Natural killer cell (primary cell): ENCODE measurements at regions not wholly inside any gene's neighbourhood (a gene's known extent, or its start where the extent isn't known, plus 50 kb on each side); places are given as distances from the start of the nearest gene placed in this dataset.

Source experiments
- ATAC-seq, 3 donors: fragments of 150-1000 bp in 2 of 3; fragments of 200-7000 bp in 1 of 3; cut with Tn5 transposase; 1 replicate in 1 of 3; 2 replicates in 2 of 3; pipeline ENCODE4 v1.10.0; 2021; ENCODE audit warnings: mild to moderate bottlenecking in 2 of 3, moderate library complexity in 2 of 3
- DNase-seq, 2 donors: peaks; one replicate each; pipeline versions ENCODE4 v3.0.0 to v3.0.0-alpha.2; 2013 to 2021; ENCODE audit warnings: mixed read lengths in 1 of 2
- H3K27ac ChIP-seq: one replicate; pipeline ENCODE4 v1.5.1; 2013; ENCODE audit warnings: mild to moderate bottlenecking, low read length
- H3K27me3 ChIP-seq: one replicate; pipeline ENCODE4 v1.6.1; 2013; ENCODE audit warnings: low read length; ENCODE audit not compliant: control insufficient read depth, insufficient read depth
- H3K36me3 ChIP-seq: one replicate; pipeline ENCODE4 v1.6.1; 2013; ENCODE audit warnings: low read length; ENCODE audit not compliant: control insufficient read depth, insufficient read depth
- H3K4me1 ChIP-seq: one replicate; pipeline ENCODE4 v1.6.1; 2013; ENCODE audit warnings: low read length; ENCODE audit not compliant: control insufficient read depth, insufficient read depth
- H3K4me3 ChIP-seq: one replicate; pipeline ENCODE4 v1.5.1; 2013; ENCODE audit warnings: low read length
- H3K9me3 ChIP-seq: one replicate; pipeline ENCODE4 v1.6.1; 2013; ENCODE audit warnings: low read length; ENCODE audit not compliant: control insufficient read depth, insufficient read depth
- H3K27ac Mint-ChIP-seq, 2 donors: one replicate each; pipeline ENCODE4 v1.8.0; 2022; ENCODE audit warnings: mild to moderate bottlenecking in 2 of 2, mixed read lengths in 2 of 2, moderate library complexity in 1 of 2
- H3K27me3 Mint-ChIP-seq, 2 donors: one replicate each; pipeline ENCODE4 v1.8.0; 2022; ENCODE audit warnings: low read depth in 2 of 2, mixed read lengths in 2 of 2
- H3K36me3 Mint-ChIP-seq: one replicate; pipeline ENCODE4 v1.8.0; 2022; ENCODE audit warnings: mixed read lengths
- H3K4me1 Mint-ChIP-seq, 2 donors: one replicate each; pipeline ENCODE4 v1.8.0; 2022; ENCODE audit warnings: mixed read lengths in 2 of 2
- H3K4me3 Mint-ChIP-seq: one replicate; pipeline ENCODE4 v1.8.0; 2022; ENCODE audit warnings: mild to moderate bottlenecking, moderate library complexity, mixed read lengths
- H3K9me3 Mint-ChIP-seq, 2 donors: one replicate each; pipeline ENCODE4 v1.8.0; 2022; ENCODE audit warnings: mixed read lengths in 2 of 2
- CTCF ChIP-seq: fragments of 200-600 bp; IDR thresholded peaks from one replicate; pipeline ENCODE4 v1.8.0; 2022; ENCODE audit warnings: antibody characterized with exemption
- WGBS: methylation state at CpG from one replicate; pipeline ENCODE4 v1.1.7; 2013; ENCODE audit warnings: missing lambda C conversion rate; ENCODE audit not compliant: insufficient coverage; 5-methylcytosine and 5-hydroxymethylcytosine counted together
- intact Hi-C: fragments of 100-400 bp; cut with micrococcal nuclease; formaldehyde crosslinking; loops from one replicate; pipeline ENCODE4 v1.14.2; 2022

GRCh38 chr11:21761000-21761399, 431.9 kb upstream of the ANO5 start:
- H3K36me3 ChIP-seq: no peaks in the 10 kb centered on the region
- H3K27me3 Mint-ChIP-seq: no peaks in the 10 kb centered on the region
- no peak overlapping the region for H3K4me3 ChIP-seq
- intact Hi-C loops: no loop called here
- DNase-seq: no peak
- H3K36me3 Mint-ChIP-seq: no peaks in the 10 kb centered on the region
- no peaks in the 10 kb centered on the region for H3K4me1 ChIP-seq
- TF ChIP-seq CTCF: no peak
- H3K9me3 ChIP-seq: peaks cover 8% of the 10 kb centered on the region
- H3K27ac Mint-ChIP-seq: no peak overlapping the region
- no peak overlapping the region for H3K4me3 Mint-ChIP-seq
- 86% methylated on average over 1 of the region's 3 CpGs for WGBS
- ATAC-seq: no peak
- no peaks in the 10 kb centered on the region for H3K4me1 Mint-ChIP-seq
- H3K27me3 ChIP-seq: no peaks in the 10 kb centered on the region
- no peak overlapping the region for H3K27ac ChIP-seq
- peaks cover 13 to 22% of the 10 kb centered on the region in 2 donors for H3K9me3 Mint-ChIP-seq

GRCh38 chr11:21768388-21768787, 424.5 kb upstream of the ANO5 start:
- no peaks in the 10 kb centered on the region for H3K4me1 Mint-ChIP-seq
- Histone ChIP-seq H3K4me3 (no peak overlapping the region), H3K27ac (no peak overlapping the region), H3K9me3 (no peaks in the 10 kb centered on the region), H3K4me1 (no peaks in the 10 kb centered on the region), H3K27me3 (no peaks in the 10 kb centered on the region), H3K36me3 (no peaks in the 10 kb centered on the region)
- ATAC-seq (no peak), DNase-seq (no peak)
- no peak for TF ChIP-seq CTCF
- H3K4me3 Mint-ChIP-seq: no peak overlapping the region
- no peaks in the 10 kb centered on the region for H3K36me3 Mint-ChIP-seq
- 83% methylated on average over 3 of the region's 3 CpGs for WGBS
- no peak overlapping the region for H3K27ac Mint-ChIP-seq
- H3K27me3 Mint-ChIP-seq: no peaks in the 10 kb centered on the region
- peaks cover 8 to 14% of the 10 kb centered on the region in 2 donors for H3K9me3 Mint-ChIP-seq
- intact Hi-C loops: no loop called here

- intact Hi-C loops: no loop called here
- no peak overlapping the region for H3K27ac Mint-ChIP-seq
Observed at GRCh38 chr11:21769188-21769587, 423.7 kb upstream of the ANO5 start.

More at GRCh38 chr11:21769188-21769587, 423.7 kb upstream of the ANO5 start:
- DNase-seq: no peak
- Mint-ChIP-seq H3K4me3 (no peak overlapping the region), H3K9me3 (peaks cover 8 to 14% of the 10 kb centered on the region in 2 donors), H3K27me3 (no peaks in the 10 kb centered on the region), H3K36me3 (no peaks in the 10 kb centered on the region), H3K4me1 (no peaks in the 10 kb centered on the region)
- H3K9me3 ChIP-seq: no peaks in the 10 kb centered on the region
- TF ChIP-seq CTCF: no peak
- H3K36me3 ChIP-seq: no peaks in the 10 kb centered on the region
- H3K27ac ChIP-seq: no peak overlapping the region
- no peaks in the 10 kb centered on the region for H3K4me1 ChIP-seq
- WGBS: 73% methylated on average over 3 of the region's 3 CpGs
- no peak for ATAC-seq
- no peak overlapping the region for H3K4me3 ChIP-seq
- H3K27me3 ChIP-seq: no peaks in the 10 kb centered on the region
